Suprapubic skin (tissue), 3 donors: ENCODE measurements at regions not wholly inside any gene's neighbourhood (a gene's known extent, or its start where the extent isn't known, plus 50 kb on each side); places are given as distances from the start of the nearest gene placed in this dataset.
"Not testable (repeated sequence)": the region's sequence is repeated elsewhere in the genome, so short reads cannot be mapped to it uniquely, and the experiment has no call there.

ENCODE experiments used
- EP300 ChIP-seq: sonication (generic); formaldehyde crosslinking; IDR thresholded peaks from one replicate; pipeline ENCODE4 v1.6.1; 2017; ENCODE audit warnings: antibody characterized with exemption
- POLR2A ChIP-seq, 2 donors: fragments of 450-650 bp; IDR thresholded peaks; one replicate each; pipeline ENCODE4 v1.6.1; 2017; ENCODE audit warnings: antibody characterized with exemption in 2 of 2, mild to moderate bottlenecking in 2 of 2, moderate library complexity in 2 of 2
- TF ChIP-seq, protein P1 (sequence below), 2 donors: fragments of 200-600 bp in 1 of 2; fragments of 450-650 bp in 1 of 2; sonication (generic) in 1 of 2; IDR thresholded peaks; one replicate each; pipeline ENCODE4 v1.5.1; 2016 to 2019; ENCODE audit warnings: antibody characterized with exemption in 2 of 2, mild to moderate bottlenecking in 1 of 2, moderate library complexity in 1 of 2

DNA sequence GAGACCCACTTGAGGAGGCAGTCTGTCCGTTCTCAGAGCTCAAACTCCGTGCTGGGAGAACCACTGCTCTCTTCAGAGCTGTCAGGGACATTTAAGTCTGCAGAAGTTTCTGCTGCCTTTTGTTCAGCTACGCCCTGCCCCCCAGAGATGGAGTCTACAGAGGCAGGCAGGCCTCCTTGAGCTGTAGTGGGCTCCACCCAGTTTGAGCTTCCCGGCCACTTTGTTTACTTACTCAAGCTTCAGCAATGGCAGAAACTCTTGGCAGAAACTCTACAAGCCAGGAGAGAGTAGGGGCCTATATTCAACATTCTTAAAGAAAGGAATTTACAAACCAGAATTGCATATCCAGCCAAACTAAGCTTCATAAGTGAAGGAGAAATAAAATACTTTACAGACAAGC, 125.2 kb upstream of the RGS6 start:
- TF ChIP-seq, protein P1, sequence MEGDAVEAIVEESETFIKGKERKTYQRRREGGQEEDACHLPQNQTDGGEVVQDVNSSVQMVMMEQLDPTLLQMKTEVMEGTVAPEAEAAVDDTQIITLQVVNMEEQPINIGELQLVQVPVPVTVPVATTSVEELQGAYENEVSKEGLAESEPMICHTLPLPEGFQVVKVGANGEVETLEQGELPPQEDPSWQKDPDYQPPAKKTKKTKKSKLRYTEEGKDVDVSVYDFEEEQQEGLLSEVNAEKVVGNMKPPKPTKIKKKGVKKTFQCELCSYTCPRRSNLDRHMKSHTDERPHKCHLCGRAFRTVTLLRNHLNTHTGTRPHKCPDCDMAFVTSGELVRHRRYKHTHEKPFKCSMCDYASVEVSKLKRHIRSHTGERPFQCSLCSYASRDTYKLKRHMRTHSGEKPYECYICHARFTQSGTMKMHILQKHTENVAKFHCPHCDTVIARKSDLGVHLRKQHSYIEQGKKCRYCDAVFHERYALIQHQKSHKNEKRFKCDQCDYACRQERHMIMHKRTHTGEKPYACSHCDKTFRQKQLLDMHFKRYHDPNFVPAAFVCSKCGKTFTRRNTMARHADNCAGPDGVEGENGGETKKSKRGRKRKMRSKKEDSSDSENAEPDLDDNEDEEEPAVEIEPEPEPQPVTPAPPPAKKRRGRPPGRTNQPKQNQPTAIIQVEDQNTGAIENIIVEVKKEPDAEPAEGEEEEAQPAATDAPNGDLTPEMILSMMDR (IDR thresholded peaks at IDR 0.05), result not testable (repeated sequence)
- TF ChIP-seq POLR2A (IDR thresholded peaks at IDR 0.05); EP300: not testable (repeated sequence)
